ENCODE measurements at regions not wholly inside any gene's neighbourhood (a gene's known extent, or its start where the extent isn't known, plus 50 kb on each side); places are given as distances from the start of the nearest gene placed in this dataset.

DNA sequence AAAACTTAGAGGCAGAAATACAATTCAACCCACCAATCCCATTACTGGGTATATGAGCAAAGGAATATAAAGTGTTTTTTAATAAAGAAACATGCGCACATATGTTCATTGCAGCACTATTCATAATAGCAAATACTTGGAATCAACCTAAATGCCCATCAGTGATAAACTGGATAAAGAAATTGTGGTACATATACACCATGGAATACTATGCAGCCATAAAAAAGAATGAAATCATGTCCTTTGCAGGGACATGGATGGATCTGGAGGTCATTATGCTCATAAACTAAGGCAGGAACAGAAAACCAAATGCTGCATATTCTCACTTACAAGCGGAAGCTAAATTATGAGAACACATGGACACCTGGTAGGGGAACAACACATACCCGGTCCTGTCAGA is 807.7 kb upstream of the INTU start (continued):
- TF ChIP-seq MEIS1 (CRISPR knock-in tag; IDR thresholded peaks at IDR 0.05; ENCODE audit: borderline replicate concordance) (no peak), MED8 (CRISPR knock-in tag; IDR thresholded peaks at IDR 0.05; ENCODE audit: insufficient replicate concordance) (no peak)

DNA sequence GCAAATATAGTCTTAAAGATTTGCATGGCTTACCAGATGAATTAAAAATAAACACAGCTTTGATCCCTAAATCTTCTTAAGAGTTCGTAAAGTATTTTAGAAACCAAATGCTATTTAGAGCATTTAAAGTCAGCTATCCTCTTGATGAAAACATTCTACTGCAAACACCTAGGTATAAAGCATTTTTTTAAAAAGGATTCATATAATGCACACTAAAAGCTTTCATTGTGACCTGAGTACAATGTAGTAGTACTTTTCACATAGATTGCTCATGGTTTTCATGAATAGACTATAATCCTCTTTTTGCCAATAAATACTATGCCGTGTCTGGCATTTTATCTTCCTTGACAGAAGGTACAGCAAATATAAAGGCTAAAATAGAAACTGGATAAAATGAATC is 805.1 kb upstream of the INTU start:
- no peak overlapping the region for H3K4me2 ChIP-seq (ENCODE audit: low read depth, low read length)
- POLR2A ChIA-PET, result no interaction called here
- FAIRE-seq (no peak), DNase-seq (ENCODE audit: low spot score) (no peak), ATAC-seq (no peak)
- 0% methylated on average over 2 of the region's 2 CpGs for WGBS (ENCODE audit: low lambda C conversion rate)
- no peaks in the 10 kb centered on the region for H3K4me1 ChIP-seq (ENCODE audit: insufficient read depth, low read length)
- H3K9me3 ChIP-seq (ENCODE audit: low read length), result peaks cover 16% of the 10 kb centered on the region
- no peak overlapping the region for H3K9ac ChIP-seq (ENCODE audit: insufficient read depth, low read depth, low read length)
- TF ChIP-seq SAP130 (CRISPR knock-in tag; IDR thresholded peaks at IDR 0.05; ENCODE audit: low read depth) (no peak), MXI1 (IDR thresholded peaks at IDR 0.05; ENCODE audit: borderline replicate concordance, low read depth, low read length) (no peak), POLR2AphosphoS2 (IDR thresholded peaks at IDR 0.05; ENCODE audit: low read depth, low read length) (no peak), PCBP2 (optimal IDR thresholded peaks at IDR 0.05; ENCODE audit: low read depth, low read length, poor library complexity, severe bottlenecking) (no peak)
- TF ChIP-seq, protein P1, sequence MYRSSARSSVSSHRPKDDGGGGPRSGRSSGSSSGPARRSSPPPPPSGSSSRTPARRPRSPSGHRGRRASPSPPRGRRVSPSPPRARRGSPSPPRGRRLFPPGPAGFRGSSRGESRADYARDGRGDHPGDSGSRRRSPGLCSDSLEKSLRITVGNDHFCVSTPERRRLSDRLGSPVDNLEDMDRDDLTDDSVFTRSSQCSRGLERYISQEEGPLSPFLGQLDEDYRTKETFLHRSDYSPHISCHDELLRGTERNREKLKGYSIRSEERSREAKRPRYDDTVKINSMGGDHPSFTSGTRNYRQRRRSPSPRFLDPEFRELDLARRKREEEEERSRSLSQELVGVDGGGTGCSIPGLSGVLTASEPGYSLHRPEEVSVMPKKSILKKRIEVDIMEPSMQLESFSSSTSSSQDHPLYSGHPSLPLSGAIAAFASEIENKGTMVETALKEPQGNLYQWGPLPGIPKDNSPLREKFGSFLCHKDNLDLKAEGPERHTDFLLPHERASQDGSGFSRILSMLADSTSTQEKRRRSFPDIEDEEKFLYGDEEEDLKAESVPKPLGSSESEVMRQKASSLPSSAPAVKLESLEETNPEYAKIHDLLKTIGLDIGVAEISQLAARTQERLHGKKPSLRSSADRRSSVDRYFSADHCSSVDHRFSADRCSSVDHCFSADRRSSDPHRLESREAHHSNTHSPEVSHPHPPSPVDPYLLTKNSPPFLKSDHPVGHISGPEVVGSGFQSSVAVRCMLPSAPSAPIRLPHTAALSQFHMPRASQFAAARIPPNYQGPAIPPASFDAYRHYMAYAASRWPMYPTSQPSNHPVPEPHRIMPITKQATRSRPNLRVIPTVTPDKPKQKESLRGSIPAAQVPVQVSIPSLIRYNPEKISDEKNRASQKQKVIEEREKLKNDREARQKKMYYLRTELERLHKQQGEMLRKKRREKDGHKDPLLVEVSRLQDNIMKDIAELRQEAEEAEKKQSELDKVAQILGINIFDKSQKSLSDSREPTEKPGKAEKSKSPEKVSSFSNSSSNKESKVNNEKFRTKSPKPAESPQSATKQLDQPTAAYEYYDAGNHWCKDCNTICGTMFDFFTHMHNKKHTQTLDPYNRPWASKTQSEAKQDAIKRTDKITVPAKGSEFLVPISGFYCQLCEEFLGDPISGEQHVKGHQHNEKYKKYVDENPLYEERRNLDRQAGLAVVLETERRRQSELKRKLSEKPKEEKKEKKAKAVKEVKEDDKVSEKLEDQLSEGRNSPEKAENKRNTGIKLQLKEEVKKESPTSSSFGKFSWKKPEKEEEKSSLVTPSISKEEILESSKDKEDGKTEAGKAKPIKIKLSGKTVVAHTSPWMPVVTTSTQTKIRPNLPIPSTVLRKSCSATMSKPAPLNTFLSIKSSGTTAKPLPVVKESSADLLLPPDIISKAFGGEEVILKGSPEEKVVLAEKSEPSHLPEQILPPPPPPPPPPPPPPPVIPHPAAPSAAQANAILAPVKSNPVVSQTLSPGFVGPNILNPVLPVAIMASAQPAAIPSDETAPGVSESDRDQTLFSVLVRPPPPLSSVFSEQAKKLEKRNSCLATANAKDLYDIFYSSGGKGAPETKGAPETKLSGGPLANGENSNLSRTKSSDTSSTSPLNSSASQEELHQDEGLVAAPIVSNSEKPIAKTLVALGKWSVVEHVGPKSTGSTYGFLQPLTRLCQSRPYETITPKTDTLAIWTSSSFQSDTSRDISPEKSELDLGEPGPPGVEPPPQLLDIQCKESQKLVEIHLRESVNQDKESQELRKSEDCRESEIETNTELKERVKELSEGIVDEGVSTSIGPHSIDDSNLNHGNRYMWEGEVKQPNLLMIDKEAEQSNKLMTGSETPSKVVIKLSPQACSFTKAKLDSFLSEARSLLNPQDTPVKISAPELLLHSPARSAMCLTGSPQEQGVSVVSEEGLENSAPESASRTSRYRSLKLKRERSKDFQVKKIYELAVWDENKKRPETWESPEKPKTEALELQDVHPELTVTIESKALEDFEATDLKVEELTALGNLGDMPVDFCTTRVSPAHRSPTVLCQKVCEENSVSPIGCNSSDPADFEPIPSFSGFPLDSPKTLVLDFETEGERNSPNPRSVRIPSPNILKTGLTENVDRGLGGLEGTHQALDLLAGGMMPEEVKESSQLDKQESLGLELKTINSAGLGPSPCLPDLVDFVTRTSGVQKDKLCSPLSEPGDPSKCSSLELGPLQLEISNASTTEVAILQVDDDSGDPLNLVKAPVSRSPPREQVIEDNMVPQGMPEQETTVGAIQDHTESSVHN (CRISPR knock-in tag; IDR thresholded peaks at IDR 0.05), result no peak
- TF ChIP-seq, protein P2, sequence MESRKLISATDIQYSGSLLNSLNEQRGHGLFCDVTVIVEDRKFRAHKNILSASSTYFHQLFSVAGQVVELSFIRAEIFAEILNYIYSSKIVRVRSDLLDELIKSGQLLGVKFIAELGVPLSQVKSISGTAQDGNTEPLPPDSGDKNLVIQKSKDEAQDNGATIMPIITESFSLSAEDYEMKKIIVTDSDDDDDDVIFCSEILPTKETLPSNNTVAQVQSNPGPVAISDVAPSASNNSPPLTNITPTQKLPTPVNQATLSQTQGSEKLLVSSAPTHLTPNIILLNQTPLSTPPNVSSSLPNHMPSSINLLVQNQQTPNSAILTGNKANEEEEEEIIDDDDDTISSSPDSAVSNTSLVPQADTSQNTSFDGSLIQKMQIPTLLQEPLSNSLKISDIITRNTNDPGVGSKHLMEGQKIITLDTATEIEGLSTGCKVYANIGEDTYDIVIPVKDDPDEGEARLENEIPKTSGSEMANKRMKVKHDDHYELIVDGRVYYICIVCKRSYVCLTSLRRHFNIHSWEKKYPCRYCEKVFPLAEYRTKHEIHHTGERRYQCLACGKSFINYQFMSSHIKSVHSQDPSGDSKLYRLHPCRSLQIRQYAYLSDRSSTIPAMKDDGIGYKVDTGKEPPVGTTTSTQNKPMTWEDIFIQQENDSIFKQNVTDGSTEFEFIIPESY (CRISPR knock-in tag; IDR thresholded peaks at IDR 0.05), result no peak
- TF ChIP-seq, protein P3, sequence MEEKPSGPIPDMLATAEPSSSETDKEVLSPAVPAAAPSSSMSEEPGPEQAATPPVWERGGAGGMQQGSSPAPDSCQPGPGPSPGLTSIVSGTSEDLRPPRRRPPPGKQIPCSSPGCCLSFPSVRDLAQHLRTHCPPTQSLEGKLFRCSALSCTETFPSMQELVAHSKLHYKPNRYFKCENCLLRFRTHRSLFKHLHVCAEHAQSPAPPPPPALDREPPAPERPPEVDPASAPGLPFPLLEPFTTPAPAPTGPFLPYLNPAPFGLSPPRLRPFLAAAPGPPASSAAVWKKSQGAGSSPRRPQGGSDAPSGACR (CRISPR knock-in tag; IDR thresholded peaks at IDR 0.05), result no peak
- no peaks in the 10 kb centered on the region for H3K27me3 ChIP-seq (ENCODE audit: control insufficient read depth in 1 of 2, insufficient read depth in 2 of 2, low read length in 2 of 2)
- no peak overlapping the region for H3K27ac ChIP-seq (ENCODE audit: extremely low read length, insufficient read depth, low read length)
- CTCF ChIA-PET (ENCODE audit: low intra/inter-chr PET ratio, low total read pairs), result no interaction called here
- no peaks in the 10 kb centered on the region for H3K36me3 ChIP-seq (replicated peaks in 1 of 2; ENCODE audit: control insufficient read depth in 1 of 2, insufficient read depth in 2 of 2, low read length in 2 of 2)
- no peak overlapping the region for H3K4me3 ChIP-seq (replicated peaks in 1 of 3; ENCODE audit: insufficient read depth in 1 of 3, low read depth in 2 of 3, low read length in 3 of 3)
- BruUV-seq (replicated peaks), result no TSS peak
- in situ Hi-C loops (cut with HindIII; ENCODE audit: extremely low pct_ligation_motif_present, low pct_unique_long_range_greater_than_20kb), result no loop called here
- H2AFZ ChIP-seq (ENCODE audit: low read length), result no peak overlapping the region
- no peaks in the 10 kb centered on the region for H3K79me2 ChIP-seq (ENCODE audit: insufficient read depth, low read length)
- H4K20me1 ChIP-seq (ENCODE audit: insufficient read depth, low read length), result no peaks in the 10 kb centered on the region
- intact Hi-C loops (cut with micrococcal nuclease; ENCODE audit: unreplicated experiment), result no loop called here
